Immature natural killer cell (primary cell): ENCODE measurements at regions not wholly inside any gene's neighbourhood (a gene's known extent, or its start where the extent isn't known, plus 50 kb on each side); places are given as distances from the start of the nearest gene placed in this dataset.

ENCODE experiments used
- DNase-seq, 3 donors: peaks; one replicate each; pipeline ENCODE4 v3.0.0; 2022; ENCODE audit warnings: mixed read lengths in 1 of 3
- H3K27ac Mint-ChIP-seq, 6 donors: one replicate each; pipeline ENCODE4 v1.8.0; 2020; ENCODE audit warnings: mixed read lengths in 6 of 6, mild to moderate bottlenecking in 5 of 6, inconsistent platforms in 4 of 6, moderate library complexity in 3 of 6
- H3K27me3 Mint-ChIP-seq, 3 donors: one replicate each; pipeline ENCODE4 v1.8.0; 2020 to 2021; ENCODE audit warnings: low read depth in 3 of 3, mild to moderate bottlenecking in 3 of 3, mixed read lengths in 3 of 3, moderate library complexity in 3 of 3, inconsistent platforms in 1 of 3
- H3K36me3 Mint-ChIP-seq, 3 donors: one replicate each; pipeline ENCODE4 v1.8.0; 2020; ENCODE audit warnings: mixed read lengths in 3 of 3, inconsistent platforms in 2 of 3, mild to moderate bottlenecking in 2 of 3
- H3K4me1 Mint-ChIP-seq, 2 donors: one replicate each; pipeline ENCODE4 v1.8.0; 2020; ENCODE audit warnings: inconsistent platforms in 2 of 2, mild to moderate bottlenecking in 2 of 2, mixed read lengths in 2 of 2, moderate library complexity in 1 of 2
- H3K4me3 Mint-ChIP-seq, 5 donors: one replicate each; pipeline ENCODE4 v1.8.0; 2020; ENCODE audit warnings: mild to moderate bottlenecking in 5 of 5, mixed read lengths in 5 of 5, inconsistent platforms in 3 of 5, moderate library complexity in 3 of 5
- H3K9me3 Mint-ChIP-seq, 6 donors: one replicate each; pipeline ENCODE4 v1.8.0; 2020; ENCODE audit warnings: mild to moderate bottlenecking in 6 of 6, mixed read lengths in 6 of 6, inconsistent platforms in 4 of 6, moderate library complexity in 3 of 6

- Mint-ChIP-seq H3K4me1 (no peaks in the 10 kb centered on the region), H3K4me3 (no peak overlapping the region), H3K36me3 (no peaks in the 10 kb centered on the region), H3K27me3 (peaks cover 8 to 18% (median 11%) of the 10 kb centered on the region in 3 donors), H3K9me3 (peaks cover 0 to 1% (median 0%) of the 10 kb centered on the region in 6 donors), H3K27ac (no peak overlapping the region)
- no peak for DNase-seq
These were observed 95.8 kb downstream of the ADRA2C start for GRCh38 chr4:3861720-3862639.

GRCh38 chr4:3862640-3863420, 96.6 kb downstream of the ADRA2C start:
- H3K4me3 Mint-ChIP-seq = no peak overlapping the region
- H3K9me3 Mint-ChIP-seq = peaks cover 0 to 1% (median 0%) of the 10 kb centered on the region in 6 donors

GRCh38 chr4:3863841-3864741, 97.9 kb downstream of the ADRA2C start:
- H3K9me3 Mint-ChIP-seq = peaks cover 0 to 3% (median 0%) of the 10 kb centered on the region in 6 donors
- no peak for DNase-seq
- H3K36me3 Mint-ChIP-seq = no peaks in the 10 kb centered on the region
- no peaks in the 10 kb centered on the region for H3K4me1 Mint-ChIP-seq
- no peak overlapping the region for H3K27ac Mint-ChIP-seq
- peaks cover 12 to 29% (median 12%) of the 10 kb centered on the region in 3 donors for H3K27me3 Mint-ChIP-seq
- no peak overlapping the region for H3K4me3 Mint-ChIP-seq

More at GRCh38 chr4:3862640-3863420, 96.6 kb downstream of the ADRA2C start:
- Mint-ChIP-seq H3K4me1 (no peaks in the 10 kb centered on the region), H3K27ac (no peak overlapping the region), H3K36me3 (no peaks in the 10 kb centered on the region), H3K27me3 (peaks cover 7 to 21% (median 9%) of the 10 kb centered on the region in 3 donors)
- DNase-seq = no peak

- H3K4me1 Mint-ChIP-seq = no peaks in the 10 kb centered on the region
- H3K27me3 Mint-ChIP-seq = peaks cover 12 to 32% (median 18%) of the 10 kb centered on the region in 3 donors
- H3K4me3 Mint-ChIP-seq = no peak overlapping the region
- H3K9me3 Mint-ChIP-seq = peaks cover 0 to 6% (median 0%) of the 10 kb centered on the region in 6 donors
- H3K36me3 Mint-ChIP-seq = no peaks in the 10 kb centered on the region
- DNase-seq = no peak
- no peak overlapping the region for H3K27ac Mint-ChIP-seq
These were observed 98.8 kb downstream of the ADRA2C start for GRCh38 chr4:3864742-3865721.

- Mint-ChIP-seq H3K27ac (no peak overlapping the region), H3K27me3 (peaks cover 17 to 42% (median 28%) of the 10 kb centered on the region in 3 donors), H3K36me3 (peaks cover 0 to 3% (median 0%) of the 10 kb centered on the region in 3 donors), H3K4me1 (peaks cover 4 to 7% of the 10 kb centered on the region in 2 donors), H3K4me3 (no peak overlapping the region), H3K9me3 (peaks cover 0 to 6% (median 0%) of the 10 kb centered on the region in 6 donors)
- no peak for DNase-seq
These were observed 100.0 kb downstream of the ADRA2C start for GRCh38 chr4:3865986-3866812.

- no peak for DNase-seq
- H3K4me1 Mint-ChIP-seq = peaks cover 5 to 7% of the 10 kb centered on the region in 2 donors
- peaks cover 17 to 42% (median 28%) of the 10 kb centered on the region in 3 donors for H3K27me3 Mint-ChIP-seq
- H3K4me3 Mint-ChIP-seq = no peak overlapping the region
- no peak overlapping the region for H3K27ac Mint-ChIP-seq
- H3K9me3 Mint-ChIP-seq = peaks cover 0 to 6% (median 0%) of the 10 kb centered on the region in 6 donors
- H3K36me3 Mint-ChIP-seq = peaks cover 0 to 3% (median 0%) of the 10 kb centered on the region in 3 donors
These were observed 100.6 kb downstream of the ADRA2C start for GRCh38 chr4:3866813-3867129.

- no peak overlapping the region for H3K27ac Mint-ChIP-seq
- no peak for DNase-seq
- peaks cover 0 to 6% (median 0%) of the 10 kb centered on the region in 6 donors for H3K9me3 Mint-ChIP-seq
- H3K4me3 Mint-ChIP-seq = no peak overlapping the region
- peaks cover 17 to 45% (median 28%) of the 10 kb centered on the region in 3 donors for H3K27me3 Mint-ChIP-seq
- peaks cover 5 to 7% of the 10 kb centered on the region in 2 donors for H3K4me1 Mint-ChIP-seq
- H3K36me3 Mint-ChIP-seq = peaks cover 0 to 3% (median 0%) of the 10 kb centered on the region in 3 donors
These were observed 101.4 kb downstream of the ADRA2C start for GRCh38 chr4:3867403-3868100.

GRCh38 chr4:3868211-3869173, 102.3 kb downstream of the ADRA2C start:
- Mint-ChIP-seq H3K27ac (no peak overlapping the region), H3K4me3 (no peak overlapping the region), H3K27me3 (peaks cover 22 to 45% (median 32%) of the 10 kb centered on the region in 3 donors), H3K9me3 (peaks cover 0 to 6% (median under 1%) of the 10 kb centered on the region in 6 donors), H3K36me3 (peaks cover 0 to 3% (median 0%) of the 10 kb centered on the region in 3 donors), H3K4me1 (peaks cover 7 to 9% of the 10 kb centered on the region in 2 donors)
- DNase-seq = no peak

- no peak overlapping the region for H3K27ac Mint-ChIP-seq
- DNase-seq = no peak
- no peak overlapping the region for H3K4me3 Mint-ChIP-seq
- peaks cover 7 to 9% of the 10 kb centered on the region in 2 donors for H3K4me1 Mint-ChIP-seq
- peaks cover 26 to 43% (median 35%) of the 10 kb centered on the region in 3 donors for H3K27me3 Mint-ChIP-seq
- H3K9me3 Mint-ChIP-seq = peaks cover 0 to 6% (median under 1%) of the 10 kb centered on the region in 6 donors
- H3K36me3 Mint-ChIP-seq = peaks cover 0 to 3% (median 0%) of the 10 kb centered on the region in 3 donors
These were observed 103.0 kb downstream of the ADRA2C start for GRCh38 chr4:3869174-3869572.
